GM19438 (cell line): ENCODE measurements at regions not wholly inside any gene's neighbourhood (a gene's known extent, or its start where the extent isn't known, plus 50 kb on each side); places are given as distances from the start of the nearest gene placed in this dataset.
A peak's percentile ranks its signal among the peaks of the same experiment; 100 is the strongest.

Source experiments
- ATAC-seq: cut with Tn5 transposase; IDR thresholded peaks from one replicate; pipeline ENCODE4 v1.9.1; 2021; ENCODE audit warnings: low read depth; ENCODE audit not compliant: unreplicated experiment

- ATAC-seq, result no peak
These were observed 50.7 kb upstream of the ACOT11 start for GRCh38 chr1:54497338-54497737.

GRCh38 chr1:54495954-54496353 is 52.1 kb upstream of the ACOT11 start:
- no peak for ATAC-seq

GRCh38 chr1:54493608-54494007 is 54.4 kb upstream of the ACOT11 start:
- no peak for ATAC-seq

GRCh38 chr1:54490361-54491248 is 57.4 kb upstream of the ACOT11 start:
- no peak for ATAC-seq

- no peak for ATAC-seq
These were observed 58.3 kb upstream of the ACOT11 start for GRCh38 chr1:54489627-54490250.

GRCh38 chr1:54488779-54489626 is 59.0 kb upstream of the ACOT11 start:
- ATAC-seq, result peak; percentile 50

GRCh38 chr1:54488065-54488750 is 59.8 kb upstream of the ACOT11 start:
- ATAC-seq, result peak; percentile 44

GRCh38 chr1:54487571-54488050 is 60.4 kb upstream of the ACOT11 start:
- no peak for ATAC-seq

- no peak for ATAC-seq
These were observed 61.1 kb upstream of the ACOT11 start for GRCh38 chr1:54486907-54487306.

GRCh38 chr1:54485416-54485815 is 62.6 kb upstream of the ACOT11 start:
- no peak for ATAC-seq

GRCh38 chr1:54483875-54484437 is 64.1 kb upstream of the ACOT11 start:
- ATAC-seq, result no peak

GRCh38 chr1:54481201-54481884 is 66.7 kb upstream of the ACOT11 start:
- no peak for ATAC-seq

GRCh38 chr1:54480525-54480848 is 67.5 kb upstream of the ACOT11 start:
- no peak for ATAC-seq

- no peak for ATAC-seq
These were observed 68.0 kb upstream of the ACOT11 start for GRCh38 chr1:54479841-54480524.

- ATAC-seq, result no peak
These were observed 68.8 kb upstream of the ACOT11 start for GRCh38 chr1:54479251-54479650.

- ATAC-seq, result no peak
These were observed 70.9 kb upstream of the ACOT11 start for GRCh38 chr1:54477153-54477561.

- ATAC-seq, result no peak
These were observed 70.4 kb upstream of the SSBP3 start for GRCh38 chr1:54476530-54477109.

GRCh38 chr1:54475946-54476516 is 69.8 kb upstream of the SSBP3 start:
- no peak for ATAC-seq
